ENCODE measurements at regions not wholly inside any gene's neighbourhood (a gene's known extent, or its start where the extent isn't known, plus 50 kb on each side); places are given as distances from the start of the nearest gene placed in this dataset.

GRCh38 chr5:4001004-4001403 lies 405.4 kb downstream of the IRX1 start:
- no peak overlapping the region for H3K4me2 ChIP-seq (ENCODE audit: low read length)
- H4K20me1 ChIP-seq (ENCODE audit: insufficient read depth, low read length): no peaks in the 10 kb centered on the region
- no TSS peak for BruUV-seq (replicated peaks)
- no peaks in the 10 kb centered on the region for H3K4me1 ChIP-seq (ENCODE audit: insufficient read depth, low read length, poor library complexity, severe bottlenecking)
- no peak overlapping the region for H3K27ac ChIP-seq (ENCODE audit: low read depth, low read length, poor library complexity, severe bottlenecking)
- POLR2A ChIA-PET: no interaction called here
- H3K36me3 ChIP-seq (ENCODE audit: insufficient read depth, low read length): no peaks in the 10 kb centered on the region
- H3K9me3 ChIP-seq (ENCODE audit: low read length): no peaks in the 10 kb centered on the region
- TF ChIP-seq EZH2phosphoT487 (IDR thresholded peaks at IDR 0.05; ENCODE audit: borderline replicate concordance, low read depth, low read length) (no peak), CTCF (conservative IDR thresholded peaks at IDR 0.05; ENCODE audit: low read length) (no peak)
- H3K4me3 ChIP-seq (ENCODE audit: low read depth, low read length, poor library complexity, severe bottlenecking): no peak overlapping the region
- intact Hi-C loops (cut with micrococcal nuclease; ENCODE audit: unreplicated experiment): no loop called here
- no peak for DNase-seq (ENCODE audit: low spot score)
- no peaks in the 10 kb centered on the region for H3K9me2 ChIP-seq (ENCODE audit: insufficient read depth, low read length)
- CTCF ChIA-PET (ENCODE audit: unreplicated experiment): no interaction called here
- H3K79me2 ChIP-seq (ENCODE audit: insufficient read depth, low read depth, low read length): no peaks in the 10 kb centered on the region
- no peak overlapping the region for H2AFZ ChIP-seq (ENCODE audit: low read length)

GRCh38 chr5:4001758-4002533 lies 406.3 kb downstream of the IRX1 start:
- no peaks in the 10 kb centered on the region for H3K36me3 ChIP-seq (ENCODE audit: insufficient read depth, low read length)
- intact Hi-C loops (cut with micrococcal nuclease; ENCODE audit: unreplicated experiment): no loop called here
- ChIA-PET POLR2A (no interaction called here), CTCF (ENCODE audit: unreplicated experiment) (no interaction called here)
- no peak for DNase-seq (ENCODE audit: low spot score)
- no peaks in the 10 kb centered on the region for H3K4me1 ChIP-seq (ENCODE audit: insufficient read depth, low read length, poor library complexity, severe bottlenecking)
- no peaks in the 10 kb centered on the region for H3K9me3 ChIP-seq (ENCODE audit: low read length)
- no TSS peak for BruUV-seq (replicated peaks)
- H3K9me2 ChIP-seq (ENCODE audit: insufficient read depth, low read length): no peaks in the 10 kb centered on the region
- no peak overlapping the region for H3K27ac ChIP-seq (ENCODE audit: low read depth, low read length, poor library complexity, severe bottlenecking)
- no peak overlapping the region for H3K4me3 ChIP-seq (ENCODE audit: low read depth, low read length, poor library complexity, severe bottlenecking)
- H2AFZ ChIP-seq (ENCODE audit: low read length): no peak overlapping the region
- H3K79me2 ChIP-seq (ENCODE audit: insufficient read depth, low read depth, low read length): no peaks in the 10 kb centered on the region
- TF ChIP-seq CTCF (conservative IDR thresholded peaks at IDR 0.05; ENCODE audit: low read length): no peak
- no peak for TF ChIP-seq EZH2phosphoT487 (IDR thresholded peaks at IDR 0.05; ENCODE audit: borderline replicate concordance, low read depth, low read length)
- no peaks in the 10 kb centered on the region for H4K20me1 ChIP-seq (ENCODE audit: insufficient read depth, low read length)
- H3K4me2 ChIP-seq (ENCODE audit: low read length): no peak overlapping the region

DNA sequence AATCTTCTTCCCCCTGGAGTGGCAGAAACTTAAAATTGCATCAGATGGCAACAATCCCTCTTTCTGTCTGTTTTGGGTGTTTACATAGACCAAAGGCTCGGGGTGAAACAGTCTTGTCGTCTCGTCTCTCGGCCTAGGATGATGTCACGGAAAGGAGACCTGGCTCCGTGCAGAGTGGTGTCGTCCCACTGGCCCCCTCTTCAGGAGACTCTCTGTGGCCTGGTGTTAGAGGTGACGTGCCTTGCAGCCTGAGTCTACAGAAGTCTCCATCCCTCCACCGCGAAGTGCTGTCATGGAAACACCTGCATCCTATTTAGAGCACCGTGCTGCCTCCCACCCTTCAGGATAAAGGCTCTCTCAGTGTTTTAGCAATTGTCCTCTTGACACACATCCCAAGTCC lies 409.7 kb downstream of the IRX1 start:
- ChIA-PET POLR2A (no interaction called here), CTCF (ENCODE audit: unreplicated experiment) (no interaction called here)
- H3K9me2 ChIP-seq (ENCODE audit: insufficient read depth, low read length): no peaks in the 10 kb centered on the region
- no peaks in the 10 kb centered on the region for H3K9me3 ChIP-seq (ENCODE audit: low read length)
- no peak overlapping the region for H3K27ac ChIP-seq (ENCODE audit: low read depth, low read length, poor library complexity, severe bottlenecking)
- TF ChIP-seq EZH2phosphoT487 (IDR thresholded peaks at IDR 0.05; ENCODE audit: borderline replicate concordance, low read depth, low read length) (no peak), CTCF (conservative IDR thresholded peaks at IDR 0.05; ENCODE audit: low read length) (no peak)
- intact Hi-C loops (cut with micrococcal nuclease; ENCODE audit: unreplicated experiment): no loop called here
- no peaks in the 10 kb centered on the region for H3K79me2 ChIP-seq (ENCODE audit: insufficient read depth, low read depth, low read length)
- H3K36me3 ChIP-seq (ENCODE audit: insufficient read depth, low read length): no peaks in the 10 kb centered on the region
- H3K4me2 ChIP-seq (ENCODE audit: low read length): no peak overlapping the region
- H4K20me1 ChIP-seq (ENCODE audit: insufficient read depth, low read length): no peaks in the 10 kb centered on the region
- DNase-seq (ENCODE audit: low spot score): no peak
- H2AFZ ChIP-seq (ENCODE audit: low read length): no peak overlapping the region
- H3K4me1 ChIP-seq (ENCODE audit: insufficient read depth, low read length, poor library complexity, severe bottlenecking): no peaks in the 10 kb centered on the region
- no TSS peak for BruUV-seq (replicated peaks)
- H3K4me3 ChIP-seq (ENCODE audit: low read depth, low read length, poor library complexity, severe bottlenecking): no peak overlapping the region

Data from OCI-LY7 (cell line).